PC-9 (cell line): ENCODE measurements at regions not wholly inside any gene's neighbourhood (a gene's known extent, or its start where the extent isn't known, plus 50 kb on each side); places are given as distances from the start of the nearest gene placed in this dataset.

Experiments
- BruUV-seq: library from RNA; stranded (reverse); fragments of 400-500 nt; replicated peaks from 2 replicates; lab custom pipeline; 2021; lab: Mats Ljungman, UMichigan
- CTCF ChIA-PET: fragments of 300-600 bp; sonication (Branson Sonifier 250); formaldehyde crosslinking; loops from one replicate; lab custom pipeline; 2022; ENCODE audit warnings: antibody characterized with exemption; lab: Charles Lee
- POLR2A ChIA-PET: fragments of 300-600 bp; sonication (Branson Sonifier 250); formaldehyde crosslinking; loops from one replicate; lab custom pipeline; 2022; ENCODE audit warnings: antibody characterized with exemption; ENCODE audit not compliant: unreplicated experiment; lab: Charles Lee
- DNase-seq, 2 experiments: peaks; one replicate each; pipeline versions ENCODE4 v3.0.0 to v3.0.0-alpha.2; 2015 to 2022; ENCODE audit warnings: mixed read lengths in 1 of 2
- H2AFZ ChIP-seq: fragments of 200-600 bp; sonication (generic); 2 replicates; pipeline ENCODE4 v1.8.1; 2017; ENCODE audit warnings: antibody characterized with exemption
- H3F3A ChIP-seq: fragments of 200-600 bp; sonication (generic); 2 replicates; pipeline ENCODE4 v1.8.1; 2017; ENCODE audit warnings: antibody characterized with exemption, mild to moderate bottlenecking, low read depth; ENCODE audit not compliant: insufficient read depth
- H3K27ac ChIP-seq: fragments of 200-600 bp; sonication (generic); 2 replicates; pipeline ENCODE4 v1.6.1; 2016; ENCODE audit warnings: mixed run types
- H3K27me3 ChIP-seq: fragments of 200-600 bp; sonication (generic); 2 replicates; pipeline ENCODE4 v1.6.1; 2016; ENCODE audit warnings: low read depth, mixed run types; ENCODE audit not compliant: insufficient read depth
- H3K36me3 ChIP-seq: fragments of 200-600 bp; sonication (generic); 2 replicates; pipeline ENCODE4 v1.6.1; 2016; ENCODE audit warnings: low read depth, mixed run types
- H3K4me1 ChIP-seq: fragments of 200-600 bp; sonication (generic); replicated peaks from 2 replicates; pipeline ENCODE4 v1.6.1; 2016; ENCODE audit warnings: mixed run types; ENCODE audit not compliant: insufficient read depth
- H3K4me2 ChIP-seq: fragments of 200-600 bp; sonication (generic); 2 replicates; pipeline ENCODE4 v1.6.1; 2017; ENCODE audit warnings: mixed run types
- H3K4me3 ChIP-seq: fragments of 200-600 bp; sonication (generic); 2 replicates; pipeline ENCODE4 v1.6.1; 2016; ENCODE audit warnings: mixed run types
- H3K79me2 ChIP-seq: fragments of 200-600 bp; sonication (generic); 2 replicates; pipeline ENCODE4 v1.6.1; 2017; ENCODE audit warnings: low read depth, mixed run types
- H3K9me2 ChIP-seq: fragments of 200-600 bp; sonication (generic); 2 replicates; pipeline ENCODE4 v1.8.1; 2017; ENCODE audit warnings: mild to moderate bottlenecking; ENCODE audit not compliant: insufficient read depth
- H3K9me3 ChIP-seq: fragments of 200-600 bp; sonication (generic); 2 replicates; pipeline ENCODE4 v1.8.1; 2016; ENCODE audit warnings: low read depth; ENCODE audit not compliant: insufficient read depth
- H4K20me1 ChIP-seq: fragments of 200-600 bp; sonication (generic); 2 replicates; pipeline ENCODE4 v1.8.1; 2017; ENCODE audit not compliant: insufficient read depth
- CTCF ChIP-seq: fragments of 200-600 bp; sonication (generic); conservative IDR thresholded peaks from 2 replicates; pipeline ENCODE4 v1.6.1; 2017; ENCODE audit warnings: mixed run types, antibody characterized with exemption, mild to moderate bottlenecking, moderate library complexity
- EZH2 ChIP-seq: fragments of 200-600 bp; sonication (generic); IDR thresholded peaks from 2 replicates; pipeline ENCODE4 v1.8.0; 2017; ENCODE audit warnings: antibody characterized with exemption, low read depth
- intact Hi-C: fragments of 100-400 bp; cut with micrococcal nuclease; formaldehyde crosslinking; loops from one replicate; pipeline ENCODE4 v1.10.0; 2022; ENCODE audit not compliant: unreplicated experiment

- H3K27ac ChIP-seq: no peak overlapping the region
- H3K9me2 ChIP-seq: no peaks in the 10 kb centered on the region
- H3K4me1 ChIP-seq: no peaks in the 10 kb centered on the region
- H3K9me3 ChIP-seq: no peaks in the 10 kb centered on the region
- H3K36me3 ChIP-seq: no peaks in the 10 kb centered on the region
- peaks cover 14% of the 10 kb centered on the region; the same call in 1 of the 2 replicates for H3K27me3 ChIP-seq
- H3K4me2 ChIP-seq: no peak overlapping the region
- BruUV-seq: no TSS peak
- DNase-seq: no peak
- H3K79me2 ChIP-seq: no peaks in the 10 kb centered on the region
- H3F3A ChIP-seq: no peaks in the 10 kb centered on the region
- ChIA-PET POLR2A (no interaction called here), CTCF (no interaction called here)
- no peaks in the 10 kb centered on the region for H4K20me1 ChIP-seq
- H3K4me3 ChIP-seq: no peak overlapping the region
- TF ChIP-seq EZH2: no peak
- TF ChIP-seq CTCF: no peak
- intact Hi-C loops: no loop called here
- H2AFZ ChIP-seq: no peak overlapping the region
Measured at GRCh38 chr10:20694296-20694695, 202.8 kb downstream of the NEBL start.

- TF ChIP-seq CTCF (no peak), EZH2 (no peak)
- no peak overlapping the region for H2AFZ ChIP-seq
- H3K27me3 ChIP-seq: peaks cover 14% of the 10 kb centered on the region; the same call in 1 of the 2 replicates
- H3K4me2 ChIP-seq: no peak overlapping the region
- no TSS peak for BruUV-seq
- ChIA-PET CTCF (no interaction called here), POLR2A (no interaction called here)
- no peaks in the 10 kb centered on the region for H4K20me1 ChIP-seq
- H3K36me3 ChIP-seq: no peaks in the 10 kb centered on the region
- H3F3A ChIP-seq: no peaks in the 10 kb centered on the region
- no peaks in the 10 kb centered on the region for H3K9me2 ChIP-seq
- no peaks in the 10 kb centered on the region for H3K79me2 ChIP-seq
- H3K4me3 ChIP-seq: no peak overlapping the region
- H3K9me3 ChIP-seq: no peaks in the 10 kb centered on the region
- H3K27ac ChIP-seq: no peak overlapping the region
- no peaks in the 10 kb centered on the region for H3K4me1 ChIP-seq
- DNase-seq: no peak
- intact Hi-C loops: no loop called here
Measured at GRCh38 chr10:20688797-20689544, 208.1 kb downstream of the NEBL start.

GRCh38 chr10:20686015-20686635 lies 211.0 kb downstream of the NEBL start:
- no peak for DNase-seq
- Histone ChIP-seq H3K4me3 (no peak overlapping the region), H3K27me3 (peaks cover 2% of the 10 kb centered on the region; the same call in 1 of the 2 replicates), H4K20me1 (no peaks in the 10 kb centered on the region), H3F3A (no peaks in the 10 kb centered on the region), H3K9me2 (no peaks in the 10 kb centered on the region), H3K9me3 (no peaks in the 10 kb centered on the region), H3K27ac (no peak overlapping the region), H2AFZ (no peak overlapping the region), H3K4me2 (no peak overlapping the region), H3K4me1 (no peaks in the 10 kb centered on the region), H3K36me3 (no peaks in the 10 kb centered on the region), H3K79me2 (no peaks in the 10 kb centered on the region)
- BruUV-seq: no TSS peak
- ChIA-PET POLR2A (no interaction called here), CTCF (no interaction called here)
- intact Hi-C loops: no loop called here
- TF ChIP-seq EZH2 (no peak), CTCF (no peak)
